ENCODE measurements at regions not wholly inside any gene's neighbourhood (a gene's known extent, or its start where the extent isn't known, plus 50 kb on each side); places are given as distances from the start of the nearest gene placed in this dataset.

DNA sequence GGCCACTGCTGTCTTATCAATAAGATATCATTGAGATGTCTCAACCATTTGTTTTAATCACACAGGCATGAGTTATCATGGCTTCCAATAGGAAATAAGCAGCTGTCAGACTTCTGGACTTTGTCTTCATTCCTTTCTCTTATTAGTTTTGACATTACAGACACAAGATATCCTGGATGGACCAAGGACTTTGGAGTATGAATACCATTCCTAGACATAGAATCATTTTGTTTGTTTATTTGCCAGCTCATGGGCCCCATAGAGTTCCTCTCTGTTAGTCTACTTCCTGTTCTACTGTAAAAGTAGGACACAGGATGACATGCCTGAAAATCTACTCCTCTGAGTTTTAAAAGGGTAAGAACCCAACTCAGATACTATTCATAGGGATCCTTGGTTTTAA is 77.7 kb upstream of the KCNJ16 start:
- TF ChIP-seq, protein P1, sequence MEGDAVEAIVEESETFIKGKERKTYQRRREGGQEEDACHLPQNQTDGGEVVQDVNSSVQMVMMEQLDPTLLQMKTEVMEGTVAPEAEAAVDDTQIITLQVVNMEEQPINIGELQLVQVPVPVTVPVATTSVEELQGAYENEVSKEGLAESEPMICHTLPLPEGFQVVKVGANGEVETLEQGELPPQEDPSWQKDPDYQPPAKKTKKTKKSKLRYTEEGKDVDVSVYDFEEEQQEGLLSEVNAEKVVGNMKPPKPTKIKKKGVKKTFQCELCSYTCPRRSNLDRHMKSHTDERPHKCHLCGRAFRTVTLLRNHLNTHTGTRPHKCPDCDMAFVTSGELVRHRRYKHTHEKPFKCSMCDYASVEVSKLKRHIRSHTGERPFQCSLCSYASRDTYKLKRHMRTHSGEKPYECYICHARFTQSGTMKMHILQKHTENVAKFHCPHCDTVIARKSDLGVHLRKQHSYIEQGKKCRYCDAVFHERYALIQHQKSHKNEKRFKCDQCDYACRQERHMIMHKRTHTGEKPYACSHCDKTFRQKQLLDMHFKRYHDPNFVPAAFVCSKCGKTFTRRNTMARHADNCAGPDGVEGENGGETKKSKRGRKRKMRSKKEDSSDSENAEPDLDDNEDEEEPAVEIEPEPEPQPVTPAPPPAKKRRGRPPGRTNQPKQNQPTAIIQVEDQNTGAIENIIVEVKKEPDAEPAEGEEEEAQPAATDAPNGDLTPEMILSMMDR (IDR thresholded peaks at IDR 0.05): no peak
- no peak for TF ChIP-seq POLR2A (IDR thresholded peaks at IDR 0.05)

Data from esophagus squamous epithelium (tissue), 4 donors.